H1 (cell line): ENCODE measurements at regions not wholly inside any gene's neighbourhood (a gene's known extent, or its start where the extent isn't known, plus 50 kb on each side); places are given as distances from the start of the nearest gene placed in this dataset.

ENCODE experiments used
- CHD1 ChIP-seq: IDR thresholded peaks from 2 replicates; pipeline ENCODE4 v1.6.1; 2012; ENCODE audit warnings: low read depth, low read length, improper control_type of control experiment
- CHD7 ChIP-seq: fragments of 300-600 bp; sonication (generic); IDR thresholded peaks from 2 replicates; pipeline ENCODE4 v1.7.1; 2012; ENCODE audit warnings: low read length, moderate library complexity, mild to moderate bottlenecking, inconsistent platforms; ENCODE audit not compliant: insufficient replicate concordance
- CREB1 ChIP-seq: IDR thresholded peaks from 2 replicates; pipeline ENCODE4 v1.6.1; 2012; ENCODE audit warnings: inconsistent platforms
- EGR1 ChIP-seq: IDR thresholded peaks from 2 replicates; pipeline ENCODE4 v1.6.1; 2011; ENCODE audit warnings: low read depth, low read length, borderline replicate concordance
- EZH2 ChIP-seq: fragments of 200-600 bp; sonication (generic); IDR thresholded peaks from 2 replicates; pipeline ENCODE4 v1.7.1; 2012; ENCODE audit warnings: low read depth, mild to moderate bottlenecking, moderate library complexity, low read length, inconsistent platforms; ENCODE audit not compliant: severe bottlenecking
- GABPA ChIP-seq: IDR thresholded peaks from 2 replicates; pipeline ENCODE4 v1.6.1; 2011; ENCODE audit warnings: mild to moderate bottlenecking, low read length, moderate library complexity, borderline replicate concordance; ENCODE audit not compliant: insufficient read depth
- HDAC2 ChIP-seq, 2 experiments: fragments of 300-600 bp in 1 of 2; sonication (generic) in 1 of 2; IDR thresholded peaks; 2 replicates each; pipeline ENCODE4 v1.6.1; 2011 to 2012; ENCODE audit warnings: low read depth in 2 of 2, low read length in 2 of 2, mild to moderate bottlenecking in 2 of 2, moderate library complexity in 2 of 2, borderline replicate concordance in 1 of 2, inconsistent platforms in 1 of 2
- JUND ChIP-seq: IDR thresholded peaks from 2 replicates; pipeline ENCODE4 v1.6.1; 2011; ENCODE audit warnings: mild to moderate bottlenecking, improper control_type of control experiment, low read length
- KDM5A ChIP-seq: fragments of 200-600 bp; IDR thresholded peaks from 2 replicates; pipeline ENCODE4 v1.7.1; 2012; ENCODE audit warnings: mild to moderate bottlenecking, low read length, inconsistent platforms, mixed read lengths
- POLR2AphosphoS5 ChIP-seq: IDR thresholded peaks from 2 replicates; pipeline ENCODE4 v1.6.1; 2011; ENCODE audit warnings: low read depth, low read length
- TCF12 ChIP-seq: IDR thresholded peaks from 2 replicates; pipeline ENCODE4 v1.6.1; 2011; ENCODE audit warnings: low read depth, mild to moderate bottlenecking, low read length

- TF ChIP-seq CHD7: no peak
- no peak for TF ChIP-seq CREB1
- no peak for TF ChIP-seq HDAC2 (IDR thresholded peaks at IDR 0.05; ENCODE audit: borderline replicate concordance in 1 of 2, low read depth in 2 of 2, low read length in 2 of 2)
- TF ChIP-seq EGR1: no peak
- TF ChIP-seq EZH2: no peak
- TF ChIP-seq TCF12: no peak
- no peak for TF ChIP-seq KDM5A
- no peak for TF ChIP-seq POLR2AphosphoS5
- no peak for TF ChIP-seq GABPA
- no peak for TF ChIP-seq CHD1
- no peak for TF ChIP-seq JUND
Measured at GRCh38 chr4:124306352-124306751, 406.2 kb downstream of the ANKRD50 start (continued).
